HepG2 (cell line): ENCODE measurements at regions not wholly inside any gene's neighbourhood (a gene's known extent, or its start where the extent isn't known, plus 50 kb on each side); places are given as distances from the start of the nearest gene placed in this dataset.

Experiments
- ATAC-seq: fragments of 200-7000 bp; cut with Tn5 transposase; 3 replicates; pipeline ENCODE4 v1.9.1; 2020; ENCODE audit warnings: mild to moderate bottlenecking, moderate library complexity
- BruUV-seq: library from RNA; stranded (reverse); fragments of 400-500 nt; replicated peaks from 2 replicates; lab custom pipeline; 2021; lab: Mats Ljungman, UMichigan
- CTCF ChIA-PET: fragments of 300-600 bp; formaldehyde crosslinking; extraction: SDS; loops from one replicate; lab custom pipeline; 2021; ENCODE audit warnings: low total read pairs, inconsistent platforms, low intra/inter-chr PET ratio; lab: Yijun Ruan, JAX
- POLR2A ChIA-PET: fragments of 350-600 bp; sonication (Branson Sonifier 250); formaldehyde crosslinking; loops from one replicate; lab custom pipeline; 2020; ENCODE audit warnings: antibody characterized with exemption, inconsistent platforms; lab: Yijun Ruan, JAX
- DNase-seq: peaks from one replicate; pipeline ENCODE4 v3.0.0-alpha.2; 2015; ENCODE audit warnings: low spot score
- FAIRE-seq: peaks from 3 replicates; lab custom pipeline; 2011; peaks lifted over from hg19 to GRCh38; lab: Jason Lieb, UNC
- H2AFZ ChIP-seq: one replicate; pipeline ENCODE4 v1.6.1; 2011; ENCODE audit warnings: low read length, inconsistent platforms
- H3K27ac ChIP-seq: fragments of 300-600 bp; 3 replicates; pipeline ENCODE4 v1.8.0; 2011; ENCODE audit warnings: mixed run types, mild to moderate bottlenecking, mixed read lengths, low read length, inconsistent platforms; ENCODE audit not compliant: insufficient read depth; ENCODE audit errors: extremely low read length
- H3K27me3 ChIP-seq, 2 experiments: fragments of 200-600 bp in 1 of 2; 2 replicates in 1 of 2; 3 replicates in 1 of 2; pipeline versions ENCODE4 v1.6.0 to v1.8.0; 2011; ENCODE audit warnings: low read length in 2 of 2, mild to moderate bottlenecking in 2 of 2, moderate library complexity in 2 of 2, inconsistent platforms in 1 of 2; ENCODE audit not compliant: insufficient read depth in 2 of 2, control insufficient read depth in 1 of 2
- H3K36me3 ChIP-seq, 2 experiments: fragments of 200-600 bp in 1 of 2; replicated peaks in 1 of 2; 2 replicates in 1 of 2; 3 replicates in 1 of 2; pipeline versions ENCODE4 v1.5.1 to v1.8.0; 2011; ENCODE audit warnings: low read length in 2 of 2, inconsistent platforms in 1 of 2; ENCODE audit not compliant: insufficient read depth in 2 of 2, control insufficient read depth in 1 of 2
- H3K4me1 ChIP-seq: 2 replicates; pipeline ENCODE4 v1.5.1; 2012; ENCODE audit warnings: low read length, inconsistent platforms; ENCODE audit not compliant: insufficient read depth
- H3K4me2 ChIP-seq: 2 replicates; pipeline ENCODE4 v1.6.0; 2011; ENCODE audit warnings: low read depth, low read length, inconsistent platforms
- H3K4me3 ChIP-seq, 3 experiments: fragments of 200-600 bp in 1 of 3; sonication (generic), shearing (Covaris generic) in 1 of 3; replicated peaks in 1 of 3; 2 replicates each; pipeline ENCODE4 v1.5.1; 2011 to 2016; ENCODE audit warnings: low read length in 3 of 3, inconsistent platforms in 2 of 3, low read depth in 2 of 3, mild to moderate bottlenecking in 2 of 3, control low read depth in 1 of 3, mixed read lengths in 1 of 3; ENCODE audit not compliant: insufficient read depth in 1 of 3
- H3K79me2 ChIP-seq: one replicate; pipeline ENCODE4 v1.6.1; 2011; ENCODE audit warnings: low read length, inconsistent platforms; ENCODE audit not compliant: insufficient read depth
- H3K9ac ChIP-seq: 2 replicates; pipeline ENCODE4 v1.6.0; 2011; ENCODE audit warnings: mild to moderate bottlenecking, low read depth, low read length, inconsistent platforms; ENCODE audit not compliant: insufficient read depth
- H3K9me3 ChIP-seq: 2 replicates; pipeline ENCODE4 v1.5.1; 2012; ENCODE audit warnings: mild to moderate bottlenecking, low read length
- H4K20me1 ChIP-seq: 2 replicates; pipeline ENCODE4 v1.6.0; 2011; ENCODE audit warnings: inconsistent platforms, mild to moderate bottlenecking, low read length, moderate library complexity; ENCODE audit not compliant: insufficient read depth
- AGO1 ChIP-seq: fragments of 200-400 bp; formaldehyde crosslinking; IDR thresholded peaks from 2 replicates; pipeline ENCODE4 v1.6.1; 2017; ENCODE audit warnings: mild to moderate bottlenecking, low read depth, low read length, moderate library complexity; ENCODE audit not compliant: poor library complexity, severe bottlenecking
- ARNT2 ChIP-seq: sonication (generic); formaldehyde crosslinking; IDR thresholded peaks from 2 replicates; pipeline ENCODE4 v1.8.0; 2022; ENCODE audit warnings: mild to moderate bottlenecking, low read depth, missing genetic modification reagents, moderate library complexity
- GPN1 ChIP-seq: sonication (generic); formaldehyde crosslinking; IDR thresholded peaks from 2 replicates; pipeline ENCODE4 v1.5.1; 2020; ENCODE audit warnings: missing genetic modification reagents, borderline replicate concordance
- KDM4B ChIP-seq: sonication (generic); formaldehyde crosslinking; IDR thresholded peaks from 2 replicates; pipeline ENCODE4 v1.4.0; 2020; ENCODE audit warnings: missing genetic modification reagents
- KLF15 ChIP-seq: sonication (generic); formaldehyde crosslinking; IDR thresholded peaks from 2 replicates; pipeline ENCODE4 v1.8.1; 2023; ENCODE audit warnings: borderline replicate concordance, mild to moderate bottlenecking, inconsistent platforms, missing genetic modification reagents, mixed read lengths
- MEIS2 ChIP-seq: sonication (generic); formaldehyde crosslinking; IDR thresholded peaks from 2 replicates; pipeline ENCODE4 v1.9.0; 2021; ENCODE audit warnings: mild to moderate bottlenecking, missing genetic modification reagents
- MIER2 ChIP-seq: IDR thresholded peaks from 2 replicates; pipeline ENCODE4 v1.6.1; 2016; ENCODE audit warnings: missing biosample characterization, missing genetic modification reagents
- MTF1 ChIP-seq: sonication (generic); formaldehyde crosslinking; IDR thresholded peaks from 2 replicates; pipeline ENCODE4 v1.5.0; 2020; ENCODE audit warnings: missing genetic modification reagents
- NR1H2 ChIP-seq: sonication (generic); formaldehyde crosslinking; IDR thresholded peaks from 2 replicates; pipeline ENCODE4 v1.8.1; 2022; ENCODE audit warnings: low read depth, missing genetic modification reagents, borderline replicate concordance
- RAD21 ChIP-seq: fragments of 450-650 bp; formaldehyde crosslinking; IDR thresholded peaks from 2 replicates; pipeline ENCODE4 v1.5.0; 2020; ENCODE audit warnings: mild to moderate bottlenecking
- ZKSCAN1 ChIP-seq: fragments of 150-350 bp; IDR thresholded peaks from 2 replicates; pipeline ENCODE4 v1.6.1; 2014; ENCODE audit warnings: low read length
- ZNF331 ChIP-seq: sonication (generic); formaldehyde crosslinking; IDR thresholded peaks from 2 replicates; pipeline ENCODE4 v1.4.0; 2020; ENCODE audit warnings: missing genetic modification reagents
- ZNF496 ChIP-seq: sonication (generic); formaldehyde crosslinking; IDR thresholded peaks from 2 replicates; pipeline ENCODE4 v1.8.1; 2023; ENCODE audit warnings: mild to moderate bottlenecking, moderate library complexity, missing genetic modification reagents; ENCODE audit not compliant: insufficient replicate concordance
- ZNF75D ChIP-seq: sonication (generic); formaldehyde crosslinking; IDR thresholded peaks from 2 replicates; pipeline ENCODE4 v1.8.1; 2023; ENCODE audit warnings: missing genetic modification reagents, mild to moderate bottlenecking, borderline replicate concordance
- WGBS: methylation state at CpG from one replicate; pipeline ENCODE4 v1.1.6; 2017; ENCODE audit warnings: low lambda C conversion rate; 5-methylcytosine and 5-hydroxymethylcytosine counted together
- in situ Hi-C: cut with HindIII; loops from 2 replicates; pipeline ENCODE4 v1.10.0; 2017; ENCODE audit warnings: low pct_unique_long_range_greater_than_20kb; ENCODE audit not compliant: extremely low pct_ligation_motif_present
- intact Hi-C: fragments of 100-400 bp; cut with micrococcal nuclease; formaldehyde crosslinking; loops from one replicate; pipeline ENCODE4 v1.10.0; 2022; ENCODE audit not compliant: unreplicated experiment
- TF ChIP-seq, protein P1 (sequence below): sonication (generic); formaldehyde crosslinking; IDR thresholded peaks from 2 replicates; pipeline ENCODE4 v1.4.0; 2020; ENCODE audit warnings: missing genetic modification reagents, borderline replicate concordance

GRCh38 chr1:73868810-73869336, 329.1 kb downstream of the LRRIQ3 start (continued):
- TF ChIP-seq, protein P1, sequence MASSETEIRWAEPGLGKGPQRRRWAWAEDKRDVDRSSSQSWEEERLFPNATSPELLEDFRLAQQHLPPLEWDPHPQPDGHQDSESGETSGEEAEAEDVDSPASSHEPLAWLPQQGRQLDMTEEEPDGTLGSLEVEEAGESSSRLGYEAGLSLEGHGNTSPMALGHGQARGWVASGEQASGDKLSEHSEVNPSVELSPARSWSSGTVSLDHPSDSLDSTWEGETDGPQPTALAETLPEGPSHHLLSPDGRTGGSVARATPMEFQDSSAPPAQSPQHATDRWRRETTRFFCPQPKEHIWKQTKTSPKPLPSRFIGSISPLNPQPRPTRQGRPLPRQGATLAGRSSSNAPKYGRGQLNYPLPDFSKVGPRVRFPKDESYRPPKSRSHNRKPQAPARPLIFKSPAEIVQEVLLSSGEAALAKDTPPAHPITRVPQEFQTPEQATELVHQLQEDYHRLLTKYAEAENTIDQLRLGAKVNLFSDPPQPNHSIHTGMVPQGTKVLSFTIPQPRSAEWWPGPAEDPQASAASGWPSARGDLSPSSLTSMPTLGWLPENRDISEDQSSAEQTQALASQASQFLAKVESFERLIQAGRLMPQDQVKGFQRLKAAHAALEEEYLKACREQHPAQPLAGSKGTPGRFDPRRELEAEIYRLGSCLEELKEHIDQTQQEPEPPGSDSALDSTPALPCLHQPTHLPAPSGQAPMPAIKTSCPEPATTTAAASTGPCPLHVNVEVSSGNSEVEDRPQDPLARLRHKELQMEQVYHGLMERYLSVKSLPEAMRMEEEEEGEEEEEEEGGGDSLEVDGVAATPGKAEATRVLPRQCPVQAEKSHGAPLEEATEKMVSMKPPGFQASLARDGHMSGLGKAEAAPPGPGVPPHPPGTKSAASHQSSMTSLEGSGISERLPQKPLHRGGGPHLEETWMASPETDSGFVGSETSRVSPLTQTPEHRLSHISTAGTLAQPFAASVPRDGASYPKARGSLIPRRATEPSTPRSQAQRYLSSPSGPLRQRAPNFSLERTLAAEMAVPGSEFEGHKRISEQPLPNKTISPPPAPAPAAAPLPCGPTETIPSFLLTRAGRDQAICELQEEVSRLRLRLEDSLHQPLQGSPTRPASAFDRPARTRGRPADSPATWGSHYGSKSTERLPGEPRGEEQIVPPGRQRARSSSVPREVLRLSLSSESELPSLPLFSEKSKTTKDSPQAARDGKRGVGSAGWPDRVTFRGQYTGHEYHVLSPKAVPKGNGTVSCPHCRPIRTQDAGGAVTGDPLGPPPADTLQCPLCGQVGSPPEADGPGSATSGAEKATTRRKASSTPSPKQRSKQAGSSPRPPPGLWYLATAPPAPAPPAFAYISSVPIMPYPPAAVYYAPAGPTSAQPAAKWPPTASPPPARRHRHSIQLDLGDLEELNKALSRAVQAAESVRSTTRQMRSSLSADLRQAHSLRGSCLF (CRISPR knock-in tag) = no peak
- TF ChIP-seq GPN1 (no peak), ZKSCAN1 (no peak), AGO1 (no peak), MTF1 (no peak)
- TF ChIP-seq, all 625 proteins: peak for 0

DNA sequence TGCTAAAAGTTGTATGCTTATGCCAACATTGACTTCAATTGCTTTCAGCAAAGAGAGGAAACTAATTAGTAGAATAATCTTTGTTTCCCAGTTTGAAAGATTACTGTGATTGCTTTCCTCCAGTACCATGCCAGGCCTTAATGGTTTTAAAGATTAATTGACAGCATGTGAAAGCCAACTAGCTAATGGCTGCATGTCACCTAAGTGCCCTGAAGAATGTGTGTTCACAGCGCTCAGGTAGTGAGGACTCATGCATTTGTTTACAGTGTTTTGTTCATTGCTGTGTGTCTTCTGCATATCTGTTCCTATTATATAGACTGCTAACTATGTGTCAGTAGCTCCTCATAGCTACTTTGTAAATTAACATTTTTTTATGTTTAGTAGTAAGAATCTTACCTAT, 335.6 kb downstream of the LRRIQ3 start:
- intact Hi-C loops = no loop called here
- no TSS peak for BruUV-seq
- ATAC-seq (no peak), DNase-seq (no peak), FAIRE-seq (no peak)
- ChIA-PET CTCF (no interaction called here), POLR2A (no interaction called here)
- Histone ChIP-seq H2AFZ (no peak overlapping the region), H3K27ac (no peak overlapping the region), H3K36me3 (no peaks in the 10 kb centered on the region), H3K4me2 (no peak overlapping the region), H4K20me1 (no peaks in the 10 kb centered on the region), H3K27me3 (no peaks in the 10 kb centered on the region), H3K4me3 (no peak overlapping the region), H3K4me1 (no peaks in the 10 kb centered on the region), H3K79me2 (no peaks in the 10 kb centered on the region), H3K9ac (no peak overlapping the region), H3K9me3 (peaks cover 34% of the 10 kb centered on the region)
- TF ChIP-seq KDM4B (CRISPR knock-in tag) (no peak), MEIS2 (CRISPR knock-in tag) (no peak), ZNF331 (CRISPR knock-in tag) (no peak), ARNT2 (CRISPR knock-in tag) (no peak), KLF15 (no peak), ZNF75D (no peak), ZNF496 (CRISPR knock-in tag) (no peak), MIER2 (no peak), RAD21 (CRISPR knock-in tag) (no peak), NR1H2 (CRISPR knock-in tag) (no peak)
- WGBS = 100% methylated on average over 1 of the region's 1 CpG
- in situ Hi-C loops = no loop called here
